Mammary epithelial cell (primary cell): ENCODE measurements at regions not wholly inside any gene's neighbourhood (a gene's known extent, or its start where the extent isn't known, plus 50 kb on each side); places are given as distances from the start of the nearest gene placed in this dataset.

Source experiments
- EZH2 ChIP-seq: IDR thresholded peaks from 2 replicates; pipeline ENCODE4 v1.6.1; 2012; ENCODE audit warnings: low read length, inconsistent platforms, borderline replicate concordance
- TF ChIP-seq, protein P1 (sequence below), 2 donors: IDR thresholded peaks in 1 of 2; conservative IDR thresholded peaks in 1 of 2; 2 replicates each; pipeline ENCODE4 v1.5.1; 2011 to 2012; ENCODE audit warnings: inconsistent platforms in 2 of 2, low read length in 2 of 2, mild to moderate bottlenecking in 2 of 2, control low read depth in 1 of 2, low read depth in 1 of 2; ENCODE audit not compliant: insufficient read depth in 1 of 2; ENCODE audit errors: extremely low read depth in 1 of 2

DNA sequence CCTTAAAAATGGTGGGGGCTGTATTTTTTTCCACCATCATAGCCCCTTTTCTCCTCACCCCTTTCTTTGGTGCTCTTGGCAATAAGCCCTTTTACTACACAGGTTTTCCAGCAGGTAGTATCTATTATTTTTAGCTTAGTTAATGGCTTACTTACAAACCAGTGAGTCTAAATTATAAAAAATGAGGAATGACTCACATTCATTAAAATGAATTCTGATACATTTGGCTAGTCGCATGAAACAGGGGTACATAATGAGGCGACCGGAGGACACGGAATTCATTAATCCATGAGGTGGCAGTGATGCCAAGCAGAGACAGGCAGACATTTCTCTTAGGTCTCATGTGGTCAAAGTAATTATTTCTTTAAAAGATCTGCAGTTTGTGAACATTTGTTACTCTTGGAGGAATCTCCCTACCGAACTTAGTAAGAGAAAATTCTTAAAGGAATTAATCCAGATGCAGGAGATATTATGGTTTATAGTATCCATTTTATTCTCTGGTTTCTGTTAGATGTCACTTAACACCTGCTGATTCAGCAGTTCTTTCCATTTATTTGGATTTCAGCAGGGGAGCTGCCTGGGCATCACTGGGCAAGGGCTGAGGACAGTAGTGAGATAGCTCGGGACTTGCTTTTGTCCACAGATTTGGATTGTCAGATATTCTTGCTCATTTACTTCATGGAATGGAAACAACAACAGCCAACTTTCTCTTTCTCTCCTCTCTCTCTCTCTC lies 575.0 kb upstream of the NR3C2 start:
- TF ChIP-seq, protein P1, sequence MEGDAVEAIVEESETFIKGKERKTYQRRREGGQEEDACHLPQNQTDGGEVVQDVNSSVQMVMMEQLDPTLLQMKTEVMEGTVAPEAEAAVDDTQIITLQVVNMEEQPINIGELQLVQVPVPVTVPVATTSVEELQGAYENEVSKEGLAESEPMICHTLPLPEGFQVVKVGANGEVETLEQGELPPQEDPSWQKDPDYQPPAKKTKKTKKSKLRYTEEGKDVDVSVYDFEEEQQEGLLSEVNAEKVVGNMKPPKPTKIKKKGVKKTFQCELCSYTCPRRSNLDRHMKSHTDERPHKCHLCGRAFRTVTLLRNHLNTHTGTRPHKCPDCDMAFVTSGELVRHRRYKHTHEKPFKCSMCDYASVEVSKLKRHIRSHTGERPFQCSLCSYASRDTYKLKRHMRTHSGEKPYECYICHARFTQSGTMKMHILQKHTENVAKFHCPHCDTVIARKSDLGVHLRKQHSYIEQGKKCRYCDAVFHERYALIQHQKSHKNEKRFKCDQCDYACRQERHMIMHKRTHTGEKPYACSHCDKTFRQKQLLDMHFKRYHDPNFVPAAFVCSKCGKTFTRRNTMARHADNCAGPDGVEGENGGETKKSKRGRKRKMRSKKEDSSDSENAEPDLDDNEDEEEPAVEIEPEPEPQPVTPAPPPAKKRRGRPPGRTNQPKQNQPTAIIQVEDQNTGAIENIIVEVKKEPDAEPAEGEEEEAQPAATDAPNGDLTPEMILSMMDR (conservative IDR thresholded peaks at IDR 0.05 in 1 of 2, IDR thresholded peaks at IDR 0.05 in 1 of 2; ENCODE audit: extremely low read depth in 1 of 2, insufficient read depth in 1 of 2, low read depth in 1 of 2, low read length in 2 of 2), result no peak
- TF ChIP-seq EZH2, result no peak
